NCI-H226 (cell line): ENCODE measurements at regions not wholly inside any gene's neighbourhood (a gene's known extent, or its start where the extent isn't known, plus 50 kb on each side); places are given as distances from the start of the nearest gene placed in this dataset.
"Not testable (repeated sequence)": the region's sequence is repeated elsewhere in the genome, so short reads cannot be mapped to it uniquely, and the experiment has no call there.

Experiments
- DNase-seq: peaks from one replicate; pipeline ENCODE4 v3.0.0-alpha.2; 2015

- no peak for DNase-seq
Measured at GRCh38 chr2:185526161-185526560, 212.4 kb upstream of the FSIP2 start.

DNA sequence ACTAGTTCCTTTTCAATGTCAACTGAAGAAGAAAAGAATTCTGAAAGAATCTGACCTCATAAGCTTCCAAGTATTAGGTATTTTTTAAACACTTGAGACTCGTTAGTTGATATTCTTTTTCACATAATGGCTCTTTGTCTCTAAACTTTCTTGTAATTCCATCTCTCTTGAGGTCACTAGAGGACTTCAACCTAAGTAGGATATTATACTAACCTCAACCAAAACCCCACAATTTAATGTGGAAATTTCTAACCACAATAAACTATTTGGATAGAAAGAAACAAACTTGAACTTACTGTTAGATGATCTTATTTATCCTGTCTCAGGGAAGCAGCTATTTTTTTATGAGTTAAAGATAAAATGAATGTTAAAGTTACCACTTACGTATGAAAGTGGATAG lies 206.9 kb upstream of the FSIP2 start:
- DNase-seq = no peak

GRCh38 chr2:185537689-185538088 lies 200.9 kb upstream of the FSIP2 start:
- DNase-seq = no peak

DNA sequence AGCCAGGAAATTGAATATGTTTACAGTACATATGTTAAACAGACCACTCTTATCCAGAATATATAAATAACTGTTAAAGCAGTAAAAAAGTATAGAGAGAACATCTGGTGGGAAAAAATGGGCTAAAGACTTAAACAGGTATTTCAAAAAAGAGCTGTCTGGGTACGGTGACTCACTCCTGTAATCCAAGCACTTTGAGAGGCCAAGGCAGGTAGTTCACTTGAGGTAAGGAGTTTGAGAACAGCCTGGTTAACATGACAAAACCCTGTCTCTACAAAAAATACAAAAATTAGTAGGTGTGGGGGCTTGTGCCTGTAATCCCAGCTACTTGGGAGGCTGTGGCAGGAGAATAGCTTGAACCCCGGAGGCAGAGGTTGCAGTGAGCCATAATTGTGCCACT lies 171.4 kb upstream of the FSIP2 start:
- no peak for DNase-seq

GRCh38 chr2:185567940-185568339 lies 170.7 kb upstream of the FSIP2 start:
- no peak for DNase-seq

GRCh38 chr2:185578322-185578721 lies 160.3 kb upstream of the FSIP2 start:
- no peak for DNase-seq

DNA sequence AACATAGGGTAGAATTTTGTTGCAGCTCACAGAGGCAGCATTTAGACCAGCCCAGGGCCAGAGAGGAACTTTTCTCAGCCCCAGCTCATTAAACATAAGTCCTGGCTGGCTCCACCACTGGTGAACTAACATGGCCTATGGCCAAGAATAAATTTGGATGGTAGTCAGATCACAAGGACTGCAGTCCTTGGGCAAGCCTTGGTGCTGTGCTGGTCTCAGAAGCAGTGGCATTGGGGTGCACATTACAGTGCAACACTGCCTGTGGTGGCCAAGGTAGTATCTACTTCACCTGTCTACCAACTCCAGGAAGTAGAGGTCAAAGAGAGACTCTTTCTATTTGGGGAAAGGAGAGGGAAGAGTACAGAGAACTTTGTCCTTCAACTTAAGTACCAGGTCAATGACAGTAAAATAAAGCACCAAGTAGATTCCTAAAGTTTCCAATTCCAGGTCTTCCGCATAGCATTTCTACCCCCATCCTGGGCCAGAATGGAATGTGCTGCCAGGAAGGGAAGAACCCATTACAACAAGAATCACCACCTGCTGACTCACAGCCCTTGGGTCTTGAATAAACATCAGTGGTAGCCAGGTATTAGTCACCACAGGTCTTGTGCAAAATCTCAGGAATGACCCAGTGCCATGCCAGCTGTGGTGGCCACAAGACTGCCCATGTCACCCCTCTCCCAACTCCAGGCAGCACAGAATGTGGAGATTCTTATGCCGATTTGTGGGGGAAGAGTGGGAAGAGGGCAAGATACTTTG lies 155.4 kb upstream of the FSIP2 start:
- peak; percentile 92 for DNase-seq

- DNase-seq = not testable (repeated sequence)
Measured at GRCh38 chr2:185585165-185585564, 153.4 kb upstream of the FSIP2 start.

DNA sequence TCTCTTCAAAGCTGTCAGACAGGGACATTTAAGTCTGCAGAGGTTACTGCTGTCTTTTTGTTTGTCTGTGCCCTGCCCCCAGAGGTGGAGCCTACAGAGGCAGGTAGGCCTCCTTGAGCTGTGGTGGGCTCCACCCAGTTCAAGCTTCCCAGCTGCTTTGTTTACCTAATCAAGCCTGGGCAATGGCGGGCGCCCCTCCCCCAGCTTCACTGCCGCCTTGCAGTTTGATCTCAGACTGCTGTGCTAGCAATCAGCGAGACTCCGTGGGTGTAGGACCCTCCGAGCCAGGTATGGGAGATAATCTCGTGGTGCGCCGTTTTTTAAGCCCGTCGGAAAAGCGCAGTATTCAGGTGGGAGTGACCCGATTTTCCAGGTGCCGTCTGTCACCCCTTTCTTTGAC lies 147.3 kb upstream of the FSIP2 start:
- DNase-seq = not testable (repeated sequence)

DNA sequence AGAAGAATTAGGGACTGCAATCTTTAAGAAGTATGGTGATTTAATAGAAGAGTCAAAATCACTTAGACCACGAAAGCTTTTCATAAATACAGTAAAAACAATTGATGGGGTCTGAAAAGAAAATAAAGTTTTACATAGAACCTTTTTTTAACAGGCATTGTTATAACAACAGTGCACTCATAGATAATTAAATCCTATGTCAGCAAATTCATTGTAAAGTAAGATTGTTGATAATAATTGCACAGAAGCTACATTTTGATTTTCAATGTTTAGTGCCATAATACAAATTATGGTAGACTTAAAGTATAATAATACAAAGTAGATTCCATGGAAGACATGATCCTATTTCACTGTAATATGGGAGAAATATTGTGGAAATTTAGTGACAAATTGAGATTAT lies 130.7 kb upstream of the FSIP2 start:
- no peak for DNase-seq

DNA sequence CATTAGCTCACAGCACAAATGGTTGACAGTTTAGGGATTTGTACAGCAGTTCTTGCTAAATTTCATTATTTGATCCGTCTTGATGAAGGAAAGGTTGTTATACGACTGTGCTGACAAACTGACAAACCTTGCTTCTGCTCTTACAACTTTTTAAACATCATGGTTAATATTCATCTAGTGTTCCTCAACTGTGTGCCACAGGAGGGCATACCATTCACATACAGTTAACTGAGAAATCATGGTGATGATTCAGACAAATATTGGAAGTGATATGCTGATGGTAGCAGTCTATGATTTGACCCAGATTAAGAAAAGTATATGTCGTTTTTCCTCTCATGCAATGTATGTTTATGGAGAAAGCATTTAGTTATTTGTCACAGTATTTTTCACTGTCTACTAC lies 129.8 kb upstream of the FSIP2 start:
- peak; percentile 2 for DNase-seq

GRCh38 chr2:185610301-185610700 lies 128.3 kb upstream of the FSIP2 start:
- no peak for DNase-seq

DNA sequence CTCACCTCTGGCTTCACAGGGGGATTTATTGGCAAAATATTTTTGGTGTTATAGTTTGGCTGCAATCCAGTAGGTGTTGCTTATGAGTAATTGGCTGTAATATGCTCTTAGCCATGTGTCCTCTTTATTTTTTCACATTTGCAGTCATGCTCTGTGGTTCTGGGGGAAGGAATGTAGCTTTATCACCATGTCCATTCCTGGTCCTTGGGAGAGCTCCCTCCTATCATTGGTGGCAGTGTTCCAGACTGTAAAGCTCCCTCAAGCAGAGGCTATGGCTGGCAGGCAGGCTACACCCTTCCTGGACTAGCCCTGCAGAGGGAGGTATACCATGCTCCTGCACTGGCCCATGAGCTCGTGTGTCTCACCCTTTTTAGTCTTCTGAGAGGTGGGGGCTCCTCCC lies 120.0 kb upstream of the FSIP2 start:
- peak; percentile 89 for DNase-seq

- no peak for DNase-seq
Measured at GRCh38 chr2:185625604-185626003, 113.0 kb upstream of the FSIP2 start.

GRCh38 chr2:185628985-185629384 lies 109.6 kb upstream of the FSIP2 start:
- no peak for DNase-seq

DNA sequence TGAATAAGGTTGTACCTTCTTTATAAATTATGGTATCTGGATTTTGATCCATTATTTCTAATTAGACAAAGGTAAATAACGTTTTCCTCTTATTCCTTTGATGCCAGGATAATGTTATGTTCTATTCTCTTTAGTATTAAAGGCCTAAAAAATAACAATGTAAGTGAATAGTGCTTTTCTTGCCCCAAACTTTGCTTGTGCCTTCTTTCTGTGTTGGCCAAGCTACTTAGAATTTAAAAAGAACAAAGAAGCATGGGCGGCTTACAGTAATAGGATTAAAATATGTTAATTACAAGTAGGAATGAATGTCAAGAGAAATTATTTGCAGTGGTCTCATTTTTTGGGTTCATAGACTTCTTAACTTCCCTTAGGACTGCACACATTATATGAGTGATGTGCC lies 105.0 kb upstream of the FSIP2 start:
- no peak for DNase-seq

GRCh38 chr2:185638771-185639170 lies 99.8 kb upstream of the FSIP2 start:
- DNase-seq = no peak

DNA sequence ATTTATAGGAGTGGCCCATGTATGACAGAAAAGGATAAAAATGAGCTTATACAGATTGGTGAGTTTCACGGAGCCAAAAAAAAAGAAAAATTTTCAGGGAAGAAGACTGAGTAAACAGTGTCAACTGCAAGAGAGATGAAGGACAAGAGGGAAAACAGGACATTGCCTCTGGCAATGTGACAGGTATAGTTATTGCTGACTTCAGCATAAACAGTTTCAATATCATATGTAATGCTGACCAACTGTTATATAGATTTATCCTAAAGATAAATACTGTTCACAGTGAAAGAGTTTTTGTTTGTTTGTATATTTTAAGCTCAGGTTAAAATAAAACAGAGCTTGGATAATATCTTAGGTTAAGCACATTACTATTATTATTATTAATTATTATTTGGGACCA lies 98.0 kb upstream of the FSIP2 start:
- DNase-seq = no peak

- DNase-seq = peak; percentile 89
Measured at GRCh38 chr2:185643434-185643833, 95.2 kb upstream of the FSIP2 start.

DNA sequence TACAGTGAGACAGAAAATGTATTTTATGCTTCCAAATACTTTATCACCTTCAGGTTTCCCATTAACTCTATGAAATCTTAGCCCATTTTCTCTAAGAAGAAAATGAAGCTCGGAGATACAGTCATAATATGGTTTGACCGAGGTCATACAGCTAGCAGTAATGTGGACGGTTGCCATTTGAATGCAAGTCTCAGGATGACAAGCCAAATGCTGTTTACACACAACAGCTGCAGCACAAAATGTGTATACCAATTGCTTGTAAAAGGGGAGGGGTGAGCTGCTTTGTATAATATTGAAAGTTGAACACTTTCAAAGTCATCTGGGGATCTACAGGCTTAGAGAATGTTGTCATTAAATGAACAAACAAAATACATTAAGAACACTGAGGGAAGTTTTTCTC lies 93.8 kb upstream of the FSIP2 start:
- no peak for DNase-seq

GRCh38 chr2:185645529-185645928 lies 93.1 kb upstream of the FSIP2 start:
- no peak for DNase-seq

DNA sequence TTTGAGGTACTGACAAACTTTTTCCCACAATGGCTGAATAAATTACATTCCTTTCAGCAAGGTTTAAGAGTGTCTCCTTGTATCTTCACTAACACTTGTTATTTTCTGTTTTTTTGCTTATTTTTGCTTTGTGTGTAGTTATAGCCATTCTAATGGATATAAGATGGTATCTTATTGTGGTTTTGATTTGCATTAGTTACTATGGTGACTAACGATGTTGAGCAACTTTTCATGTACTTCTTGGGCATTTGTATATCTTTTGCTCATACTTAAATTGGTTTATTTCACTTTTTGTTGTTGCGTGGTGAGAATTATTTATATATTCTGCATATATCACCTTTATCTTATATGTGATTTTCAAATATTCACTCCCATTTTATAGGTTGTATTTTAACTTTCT lies 79.9 kb upstream of the FSIP2 start:
- no peak for DNase-seq

DNA sequence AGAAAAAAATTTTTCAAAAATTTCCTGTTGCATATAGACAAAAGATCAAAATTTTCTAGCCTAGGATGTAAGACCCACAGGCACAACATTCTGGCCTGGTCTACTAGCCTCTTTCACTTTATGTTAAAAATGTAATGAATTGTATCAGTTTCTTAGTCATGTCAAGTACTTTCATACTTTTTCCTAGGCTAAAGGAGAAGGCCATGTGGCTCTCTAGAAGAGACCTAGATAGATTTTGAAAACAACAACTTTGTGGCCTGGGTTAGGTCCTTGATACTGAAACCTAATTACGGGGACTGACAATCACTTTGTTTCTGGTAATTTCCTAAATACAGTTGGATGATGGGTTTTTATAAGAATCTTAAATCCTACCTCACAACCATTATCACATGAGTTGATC lies 74.8 kb upstream of the FSIP2 start:
- DNase-seq = no peak

- no peak for DNase-seq
Measured at GRCh38 chr2:185664384-185664783, 74.2 kb upstream of the FSIP2 start.

DNA sequence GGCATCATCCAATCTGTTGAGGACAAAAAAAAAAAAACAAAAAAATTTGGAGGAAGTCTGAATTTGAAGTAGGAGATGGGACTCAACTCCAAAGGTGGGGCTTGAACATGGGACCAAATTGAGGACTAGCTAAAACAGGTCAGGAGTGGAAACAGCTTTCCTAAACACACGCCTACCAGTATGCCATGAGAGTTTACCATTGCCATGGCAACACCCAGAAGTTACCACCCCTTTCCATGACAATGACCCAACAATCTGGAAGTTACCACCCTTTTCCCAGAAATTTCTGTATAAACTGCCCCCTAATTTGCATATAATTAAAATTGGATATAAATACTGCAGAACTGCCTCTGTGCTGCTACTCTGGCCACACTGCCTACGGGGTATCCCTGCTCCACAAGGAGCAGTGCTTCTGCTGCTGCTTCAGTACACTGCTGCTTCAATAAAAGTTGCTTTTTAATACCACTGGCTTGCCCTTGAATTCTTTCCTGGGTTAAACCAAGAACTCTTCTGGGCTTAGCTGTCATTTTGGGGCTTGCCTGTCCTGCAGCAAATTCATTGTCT lies 73.3 kb upstream of the FSIP2 start:
- DNase-seq = no peak
